Gastroesophageal sphincter (tissue), 4 donors: ENCODE measurements at regions not wholly inside any gene's neighbourhood (a gene's known extent, or its start where the extent isn't known, plus 50 kb on each side); places are given as distances from the start of the nearest gene placed in this dataset.

Experiments used
- ATAC-seq: fragments of 150-250 bp; one replicate; pipeline ENCODE4 v1.9.1; 2016; ENCODE audit warnings: mild to moderate bottlenecking, moderate library complexity
- H3K27ac ChIP-seq, 4 donors: fragments of 200-600 bp; sonication (generic) in 3 of 4; 1 replicate in 3 of 4; 2 replicates in 1 of 4; pipeline ENCODE4 v1.5.1; 2016 to 2019
- H3K27me3 ChIP-seq: fragments of 200-600 bp; sonication (generic); one replicate; pipeline ENCODE4 v1.5.1; 2019
- H3K36me3 ChIP-seq, 2 donors: fragments of 200-600 bp; sonication (generic); one replicate each; pipeline ENCODE4 v1.5.1; 2019; ENCODE audit warnings: control low read depth in 1 of 2
- H3K4me1 ChIP-seq, 3 donors: fragments of 200-600 bp; sonication (generic); 1 replicate in 2 of 3; 2 replicates in 1 of 3; pipeline ENCODE4 v1.5.1; 2016 to 2019; ENCODE audit warnings: control low read depth in 2 of 3
- H3K4me3 ChIP-seq, 2 donors: fragments of 200-600 bp; sonication (generic); one replicate each; pipeline ENCODE4 v1.5.1; 2019; ENCODE audit warnings: mild to moderate bottlenecking in 1 of 2, moderate library complexity in 1 of 2
- H3K9me3 ChIP-seq, 3 donors: fragments of 200-600 bp; sonication (generic); one replicate each; pipeline ENCODE4 v1.5.1; 2017 to 2019; ENCODE audit warnings: control low read depth in 2 of 3
- EP300 ChIP-seq: sonication (generic); formaldehyde crosslinking; IDR thresholded peaks from one replicate; pipeline ENCODE4 v1.6.1; 2017; ENCODE audit warnings: antibody characterized with exemption, mild to moderate bottlenecking
- POLR2A ChIP-seq, 2 donors: fragments of 450-650 bp; IDR thresholded peaks; one replicate each; pipeline ENCODE4 v1.6.1; 2017; ENCODE audit warnings: antibody characterized with exemption in 2 of 2, mild to moderate bottlenecking in 2 of 2, moderate library complexity in 1 of 2
- POLR2AphosphoS5 ChIP-seq: sonication (generic); formaldehyde crosslinking; IDR thresholded peaks from one replicate; pipeline ENCODE4 v1.6.1; 2017; ENCODE audit warnings: antibody characterized with exemption
- WGBS, 2 donors: methylation state at CpG; one replicate each; pipeline ENCODE4 v1.1.5; 2018; ENCODE audit warnings: low coverage in 1 of 2; 5-methylcytosine and 5-hydroxymethylcytosine counted together
- TF ChIP-seq, protein P1 (sequence below), 4 experiments: fragments of 200-600 bp in 2 of 4; fragments of 450-650 bp in 2 of 4; sonication (generic) in 1 of 4; IDR thresholded peaks; one replicate each; pipeline ENCODE4 v1.5.1; 2017 to 2019; ENCODE audit warnings: antibody characterized with exemption in 4 of 4, mild to moderate bottlenecking in 2 of 4, moderate library complexity in 2 of 4

DNA sequence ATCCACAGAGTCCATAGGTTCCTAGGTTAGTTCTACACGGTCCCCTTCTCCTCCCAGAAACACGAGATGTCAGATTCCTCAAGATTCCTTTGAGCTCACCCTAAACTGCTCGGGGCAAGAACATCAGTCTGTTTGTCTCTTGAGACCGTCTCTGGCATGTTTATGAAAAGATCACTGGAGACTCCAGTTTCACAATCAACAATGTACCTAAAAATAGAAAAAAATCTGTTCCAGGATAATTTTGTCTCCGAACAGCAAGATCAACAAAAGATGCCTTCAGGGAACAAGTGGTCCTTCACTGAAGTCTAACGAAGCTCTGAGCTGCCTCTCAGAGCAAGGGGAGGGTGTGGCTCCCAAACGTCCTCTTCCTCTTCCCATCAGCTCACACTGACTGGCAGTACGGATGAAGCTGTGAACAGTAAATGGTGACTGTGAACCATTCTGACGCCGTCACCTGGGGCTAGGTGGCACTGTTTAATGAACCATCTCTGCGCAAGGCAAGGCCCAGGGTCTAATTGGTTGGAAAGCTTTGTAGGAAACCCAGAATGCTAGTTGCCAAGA lies 156.2 kb upstream of the LYZL1 start:
- Histone ChIP-seq H3K4me1 (peaks cover 0 to 8% (median 0%) of the 10 kb centered on the region in 3 donors), H3K27me3 (peaks cover 11% of the 10 kb centered on the region), H3K9me3 (no peaks in the 10 kb centered on the region), H3K4me3 (no peak overlapping the region), H3K27ac (no peak overlapping the region), H3K36me3 (no peaks in the 10 kb centered on the region)
- WGBS, 2 donors, result 42 to 50% methylated on average over 7 to 9 of the region's 11 CpGs
- ATAC-seq, result no peak
- TF ChIP-seq, protein P1, sequence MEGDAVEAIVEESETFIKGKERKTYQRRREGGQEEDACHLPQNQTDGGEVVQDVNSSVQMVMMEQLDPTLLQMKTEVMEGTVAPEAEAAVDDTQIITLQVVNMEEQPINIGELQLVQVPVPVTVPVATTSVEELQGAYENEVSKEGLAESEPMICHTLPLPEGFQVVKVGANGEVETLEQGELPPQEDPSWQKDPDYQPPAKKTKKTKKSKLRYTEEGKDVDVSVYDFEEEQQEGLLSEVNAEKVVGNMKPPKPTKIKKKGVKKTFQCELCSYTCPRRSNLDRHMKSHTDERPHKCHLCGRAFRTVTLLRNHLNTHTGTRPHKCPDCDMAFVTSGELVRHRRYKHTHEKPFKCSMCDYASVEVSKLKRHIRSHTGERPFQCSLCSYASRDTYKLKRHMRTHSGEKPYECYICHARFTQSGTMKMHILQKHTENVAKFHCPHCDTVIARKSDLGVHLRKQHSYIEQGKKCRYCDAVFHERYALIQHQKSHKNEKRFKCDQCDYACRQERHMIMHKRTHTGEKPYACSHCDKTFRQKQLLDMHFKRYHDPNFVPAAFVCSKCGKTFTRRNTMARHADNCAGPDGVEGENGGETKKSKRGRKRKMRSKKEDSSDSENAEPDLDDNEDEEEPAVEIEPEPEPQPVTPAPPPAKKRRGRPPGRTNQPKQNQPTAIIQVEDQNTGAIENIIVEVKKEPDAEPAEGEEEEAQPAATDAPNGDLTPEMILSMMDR (IDR thresholded peaks at IDR 0.05), result no peak
- TF ChIP-seq EP300 (no peak), POLR2AphosphoS5 (no peak), POLR2A (IDR thresholded peaks at IDR 0.05) (no peak)

DNA sequence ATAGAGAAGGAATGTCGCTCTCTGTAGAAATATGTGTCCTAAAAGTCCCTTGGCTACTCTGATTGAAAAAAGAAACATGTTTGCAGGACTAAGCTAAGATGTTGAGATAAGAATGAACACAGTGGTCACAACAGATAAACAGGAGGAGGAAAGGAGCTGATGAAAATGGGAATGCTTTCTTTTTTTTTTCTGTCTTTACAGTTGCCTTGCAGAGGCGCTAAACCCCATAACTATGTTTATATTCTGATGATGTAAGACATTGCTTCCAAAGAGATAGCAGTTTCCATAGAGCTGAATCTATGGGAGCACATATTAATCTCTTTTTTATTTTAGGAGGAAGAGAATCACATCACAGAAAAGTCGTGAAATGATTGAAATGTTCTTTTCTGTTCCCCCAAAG lies 153.5 kb upstream of the LYZL1 start:
- H3K36me3 ChIP-seq, result no peaks in the 10 kb centered on the region
- no peaks in the 10 kb centered on the region for H3K9me3 ChIP-seq
- peaks cover 0 to 8% (median 0%) of the 10 kb centered on the region in 3 donors for H3K4me1 ChIP-seq
- no peak overlapping the region for H3K27ac ChIP-seq
- 66 to 100% methylated on average over 2 to 3 of the region's 3 CpGs for WGBS, 2 donors
- no peaks in the 10 kb centered on the region for H3K27me3 ChIP-seq
- TF ChIP-seq, protein P1 (IDR thresholded peaks at IDR 0.05), result no peak
- TF ChIP-seq POLR2A (IDR thresholded peaks at IDR 0.05) (no peak), POLR2AphosphoS5 (no peak), EP300 (no peak)
- ATAC-seq, result no peak
- H3K4me3 ChIP-seq, result no peak overlapping the region

DNA sequence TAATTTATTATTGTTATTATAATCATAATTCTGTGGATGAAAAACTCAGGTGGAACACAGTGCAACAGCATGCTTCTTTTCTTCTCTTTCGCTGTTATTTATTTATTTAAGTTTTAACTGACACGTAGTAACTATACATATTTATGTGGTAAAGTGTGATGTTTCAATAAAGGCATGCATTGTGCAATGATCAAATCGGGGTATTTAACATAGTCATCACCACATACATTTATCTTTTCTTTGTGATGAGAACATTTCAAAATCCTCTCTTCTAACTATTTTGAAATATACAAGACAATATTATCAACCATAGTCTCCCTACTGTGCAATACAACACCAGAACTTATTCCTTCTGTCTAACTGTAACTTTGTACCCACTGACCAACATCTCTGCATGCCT lies 152.5 kb upstream of the LYZL1 start:
- Histone ChIP-seq H3K27me3 (no peaks in the 10 kb centered on the region), H3K4me1 (peaks cover 0 to 8% (median 0%) of the 10 kb centered on the region in 3 donors), H3K4me3 (no peak overlapping the region), H3K36me3 (no peaks in the 10 kb centered on the region), H3K27ac (no peak overlapping the region), H3K9me3 (no peaks in the 10 kb centered on the region)
- 74 to 88% methylated on average over 3 of the region's 3 CpGs for WGBS, 2 donors
- TF ChIP-seq, protein P1 (IDR thresholded peaks at IDR 0.05), result no peak
- TF ChIP-seq POLR2A (IDR thresholded peaks at IDR 0.05) (no peak), POLR2AphosphoS5 (no peak), EP300 (no peak)
- no peak for ATAC-seq

DNA sequence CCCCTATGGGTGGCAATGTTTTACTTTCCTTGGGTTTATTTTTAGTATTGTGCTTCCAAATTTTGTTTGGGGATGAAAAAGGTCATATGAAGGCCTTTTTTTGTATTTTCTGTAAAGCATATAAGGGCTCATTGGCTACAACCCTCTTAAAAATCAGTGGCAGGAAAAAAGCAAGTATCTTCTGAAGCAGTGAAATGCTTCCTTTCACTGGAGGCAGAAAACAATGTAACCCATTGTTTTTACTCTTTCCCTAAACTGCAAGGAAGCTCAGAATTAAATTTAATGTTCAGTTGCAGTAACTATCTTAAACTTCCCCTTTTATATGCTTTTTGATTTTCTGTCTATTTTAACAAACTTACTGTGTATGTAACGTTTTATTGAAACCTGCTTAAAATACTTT lies 148.7 kb upstream of the LYZL1 start:
- WGBS, 2 donors, result 67% methylated on average over 1 of the region's 1 CpG
- no peak overlapping the region for H3K4me3 ChIP-seq
- H3K9me3 ChIP-seq, result no peaks in the 10 kb centered on the region
- H3K36me3 ChIP-seq, result no peaks in the 10 kb centered on the region
- peaks cover 8% of the 10 kb centered on the region for H3K27me3 ChIP-seq
- TF ChIP-seq POLR2A (IDR thresholded peaks at IDR 0.05) (no peak), EP300 (no peak), POLR2AphosphoS5 (no peak)
- TF ChIP-seq, protein P1 (IDR thresholded peaks at IDR 0.05), result no peak
- no peak for ATAC-seq
- no peak overlapping the region for H3K27ac ChIP-seq
- H3K4me1 ChIP-seq, result no peaks in the 10 kb centered on the region

DNA sequence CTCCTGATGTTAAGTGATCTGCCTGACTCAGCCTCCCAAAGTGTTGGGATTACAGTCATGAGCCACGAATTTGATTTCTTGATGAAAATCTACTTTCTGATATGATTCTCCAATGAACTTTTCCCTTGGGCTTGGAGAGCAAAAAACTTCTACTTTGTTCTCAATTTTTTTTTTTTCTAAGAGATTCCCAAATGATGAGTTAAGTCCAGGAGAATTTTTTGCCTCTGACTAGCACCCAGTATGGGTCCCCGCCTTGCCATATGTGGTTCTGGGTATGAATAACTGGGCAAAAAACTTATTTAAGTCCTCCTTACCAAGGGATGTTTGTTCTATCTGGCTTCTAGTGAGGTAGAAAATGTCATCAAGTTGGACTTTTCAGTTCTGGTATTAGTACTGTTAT lies 147.9 kb upstream of the LYZL1 start:
- H3K27ac ChIP-seq, result no peak overlapping the region
- ATAC-seq, result no peak
- WGBS, 2 donors, result 64 to 83% methylated on average over 1 of the region's 2 CpGs
- no peak for TF ChIP-seq EP300
- no peak for TF ChIP-seq POLR2A (IDR thresholded peaks at IDR 0.05)
- TF ChIP-seq, protein P1 (IDR thresholded peaks at IDR 0.05), result no peak
- no peak for TF ChIP-seq POLR2AphosphoS5
- H3K9me3 ChIP-seq, result no peaks in the 10 kb centered on the region
- H3K4me1 ChIP-seq, result no peaks in the 10 kb centered on the region
- H3K27me3 ChIP-seq, result peaks cover 12% of the 10 kb centered on the region
- no peak overlapping the region for H3K4me3 ChIP-seq
- H3K36me3 ChIP-seq, result no peaks in the 10 kb centered on the region
